ENCODE measurements at regions not wholly inside any gene's neighbourhood (a gene's known extent, or its start where the extent isn't known, plus 50 kb on each side); places are given as distances from the start of the nearest gene placed in this dataset.

- TF ChIP-seq POLR2A (IDR thresholded peaks at IDR 0.05): no peak
- no peak for TF ChIP-seq CTCF (IDR thresholded peaks at IDR 0.05 in 4 of 5, conservative IDR thresholded peaks at IDR 0.05 in 1 of 5)
Observed at GRCh38 chr4:119743644-119744043, 115.0 kb upstream of the PDE5A start.
